ENCODE measurements at regions not wholly inside any gene's neighbourhood (a gene's known extent, or its start where the extent isn't known, plus 50 kb on each side); places are given as distances from the start of the nearest gene placed in this dataset.

DNA sequence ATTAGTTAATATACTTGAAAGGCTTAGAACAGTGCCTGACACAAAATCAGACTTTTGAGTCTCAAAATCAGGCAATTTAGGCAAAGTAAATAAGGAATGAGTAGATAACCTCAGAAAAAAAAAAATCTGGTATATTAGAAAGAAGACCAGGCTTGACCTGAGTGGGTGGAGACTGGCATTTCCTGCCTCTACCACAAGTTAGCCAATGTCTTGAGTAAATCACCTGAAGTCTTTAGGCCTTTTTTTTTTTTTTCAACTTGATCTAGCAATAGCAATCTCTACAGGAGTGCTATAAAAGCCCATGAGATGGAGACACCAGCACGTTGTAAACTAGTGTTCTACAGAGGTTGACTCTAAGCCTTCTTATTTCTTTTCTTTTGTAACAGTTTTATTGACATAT is 104.2 kb upstream of the RASEF start:
- 0 out of 7 replicates have a peak, but pooled peaks cover 0 to 5% (median 0%) of the 10 kb centered on the region in 3 experiments for H3K36me3 Mint-ChIP-seq (ENCODE audit: insufficient read depth in 1 of 3, low read depth in 3 of 3)
- TF ChIP-seq, protein P1, sequence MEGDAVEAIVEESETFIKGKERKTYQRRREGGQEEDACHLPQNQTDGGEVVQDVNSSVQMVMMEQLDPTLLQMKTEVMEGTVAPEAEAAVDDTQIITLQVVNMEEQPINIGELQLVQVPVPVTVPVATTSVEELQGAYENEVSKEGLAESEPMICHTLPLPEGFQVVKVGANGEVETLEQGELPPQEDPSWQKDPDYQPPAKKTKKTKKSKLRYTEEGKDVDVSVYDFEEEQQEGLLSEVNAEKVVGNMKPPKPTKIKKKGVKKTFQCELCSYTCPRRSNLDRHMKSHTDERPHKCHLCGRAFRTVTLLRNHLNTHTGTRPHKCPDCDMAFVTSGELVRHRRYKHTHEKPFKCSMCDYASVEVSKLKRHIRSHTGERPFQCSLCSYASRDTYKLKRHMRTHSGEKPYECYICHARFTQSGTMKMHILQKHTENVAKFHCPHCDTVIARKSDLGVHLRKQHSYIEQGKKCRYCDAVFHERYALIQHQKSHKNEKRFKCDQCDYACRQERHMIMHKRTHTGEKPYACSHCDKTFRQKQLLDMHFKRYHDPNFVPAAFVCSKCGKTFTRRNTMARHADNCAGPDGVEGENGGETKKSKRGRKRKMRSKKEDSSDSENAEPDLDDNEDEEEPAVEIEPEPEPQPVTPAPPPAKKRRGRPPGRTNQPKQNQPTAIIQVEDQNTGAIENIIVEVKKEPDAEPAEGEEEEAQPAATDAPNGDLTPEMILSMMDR (conservative IDR thresholded peaks at IDR 0.05), result no peak

More for the DNA sequence above, 104.2 kb upstream of the RASEF start:
- H3K9me3 Mint-ChIP-seq, result peaks cover 5 to 6% of the 10 kb centered on the region in 2 experiments; a peak in 4 of 5 replicates
- Histone ChIP-seq H2BK15ac (ENCODE audit: low read depth, low read length) (no peak overlapping the region), H3K23ac (ENCODE audit: insufficient read length, low read depth, low read length) (no peak overlapping the region), H3K14ac (ENCODE audit: insufficient read depth, low read length) (no peak overlapping the region), H2AK5ac (ENCODE audit: insufficient read length, low read length) (no peak overlapping the region), H3K9ac (ENCODE audit: extremely low read depth, insufficient read length, low read length) (no peak overlapping the region), H3K79me2 (ENCODE audit: insufficient read depth, low read length) (no peaks in the 10 kb centered on the region), H3K56ac (ENCODE audit: insufficient read length, low read depth, low read length) (no peak overlapping the region), H3K79me1 (ENCODE audit: insufficient read depth, low read depth, low read length, poor library complexity, severe bottlenecking) (no peaks in the 10 kb centered on the region), H2BK20ac (ENCODE audit: low read depth, low read length, poor library complexity, severe bottlenecking) (no peak overlapping the region), H2BK12ac (ENCODE audit: insufficient read length, low read depth, low read length) (no peak overlapping the region), H3K4me1 (ENCODE audit: insufficient read depth, low read length) (no peaks in the 10 kb centered on the region), H4K8ac (replicated peaks; ENCODE audit: insufficient read length, low read depth, low read length) (no peak overlapping the region), H2AFZ (ENCODE audit: low read length) (no peak overlapping the region), H3T11ph (ENCODE audit: low read length) (no peak overlapping the region), H3K27ac (ENCODE audit: insufficient read length, low read depth, low read length) (no peak overlapping the region), H3K23me2 (ENCODE audit: insufficient read length, low read depth, low read length, poor library complexity, severe bottlenecking) (no peaks in the 10 kb centered on the region), H3K4ac (ENCODE audit: low read depth, low read length) (no peak overlapping the region), H3K9me3 (ENCODE audit: control insufficient read depth, low read depth, low read length) (no peaks in the 10 kb centered on the region), H3K4me2 (ENCODE audit: insufficient read depth, insufficient read length, low read length) (no peak overlapping the region), H4K20me1 (ENCODE audit: control insufficient read depth, insufficient read depth, insufficient read length) (no peaks in the 10 kb centered on the region), H4K91ac (ENCODE audit: insufficient read length, low read depth, low read length) (no peak overlapping the region), H2BK5ac (ENCODE audit: insufficient read length, low read length) (no peak overlapping the region), H4K5ac (ENCODE audit: insufficient read length, low read depth, low read length) (no peak overlapping the region), H2BK120ac (ENCODE audit: low read depth, low read length, poor library complexity, severe bottlenecking) (no peak overlapping the region), H3K18ac (ENCODE audit: insufficient read length, low read depth, low read length) (no peak overlapping the region), H3K27me3 (ENCODE audit: insufficient read depth, low read length) (no peaks in the 10 kb centered on the region)
- DNase-seq, result no peak
- peaks cover 0 to 3% of the 10 kb centered on the region in 2 experiments; a peak in 1 of 4 replicates for H3K4me1 Mint-ChIP-seq
- H3K4me3 Mint-ChIP-seq, result no peak overlapping the region
- WGBS (ENCODE audit: extremely low coverage, insufficient read length, low lambda C conversion rate), result no CpG with 5 or more reads among the region's 1 CpG
- no peaks in the 10 kb centered on the region; the same call in 1 of the 2 replicates for H3K27me3 Mint-ChIP-seq (ENCODE audit: low read depth)
- no peak overlapping the region for H3K27ac Mint-ChIP-seq
